Hepatocyte (in vitro differentiated cells): ENCODE measurements at regions not wholly inside any gene's neighbourhood (a gene's known extent, or its start where the extent isn't known, plus 50 kb on each side); places are given as distances from the start of the nearest gene placed in this dataset.

Source experiments
- DNase-seq: peaks from one replicate; pipeline ENCODE4 v3.0.0-alpha.2; 2016; ENCODE audit warnings: low spot score
- H2AFZ ChIP-seq: fragments of 200-600 bp; sonication (generic); 2 replicates; pipeline ENCODE4 v1.6.0; 2016; ENCODE audit warnings: antibody characterized with exemption, mild to moderate bottlenecking
- H3K27ac ChIP-seq: fragments of 200-600 bp; sonication (generic); 2 replicates; pipeline ENCODE4 v1.5.1; 2016; ENCODE audit warnings: mild to moderate bottlenecking
- H3K27me3 ChIP-seq: fragments of 200-600 bp; sonication (generic); 2 replicates; pipeline ENCODE4 v1.6.1; 2016
- H3K36me3 ChIP-seq: fragments of 200-600 bp; sonication (generic); replicated peaks from 2 replicates; pipeline ENCODE4 v1.5.1; 2016; ENCODE audit warnings: low read depth; ENCODE audit not compliant: insufficient read depth
- H3K4me1 ChIP-seq: fragments of 200-600 bp; sonication (generic); 2 replicates; pipeline ENCODE4 v1.5.1; 2016; ENCODE audit warnings: mild to moderate bottlenecking, moderate library complexity; ENCODE audit not compliant: insufficient read depth
- H3K4me2 ChIP-seq: fragments of 200-600 bp; sonication (generic); 2 replicates; pipeline ENCODE4 v1.6.0; 2016
- H3K4me3 ChIP-seq: fragments of 200-600 bp; sonication (generic); 2 replicates; pipeline ENCODE4 v1.5.1; 2016; ENCODE audit warnings: mild to moderate bottlenecking
- H3K79me2 ChIP-seq: fragments of 200-600 bp; sonication (generic); 2 replicates; pipeline ENCODE4 v1.6.0; 2017; ENCODE audit warnings: mild to moderate bottlenecking
- H3K9me2 ChIP-seq: fragments of 200-600 bp; sonication (generic); replicated peaks from 2 replicates; pipeline ENCODE4 v1.6.0; 2017; ENCODE audit warnings: mild to moderate bottlenecking; ENCODE audit not compliant: insufficient read depth
- H3K9me3 ChIP-seq: fragments of 200-600 bp; sonication (generic); 2 replicates; pipeline ENCODE4 v1.5.1; 2016; ENCODE audit warnings: low read depth, mild to moderate bottlenecking
- H4K20me1 ChIP-seq: fragments of 200-600 bp; sonication (generic); 2 replicates; pipeline ENCODE4 v1.6.0; 2016; ENCODE audit warnings: mild to moderate bottlenecking; ENCODE audit not compliant: insufficient read depth, poor library complexity, severe bottlenecking
- CTCF ChIP-seq: fragments of 200-600 bp; sonication (generic); IDR thresholded peaks from 2 replicates; pipeline ENCODE4 v1.5.1; 2016; ENCODE audit warnings: antibody characterized with exemption, mild to moderate bottlenecking; ENCODE audit not compliant: poor library complexity
- EZH2 ChIP-seq: fragments of 200-600 bp; sonication (generic); IDR thresholded peaks from 2 replicates; pipeline ENCODE4 v1.6.1; 2016; ENCODE audit warnings: antibody characterized with exemption, mild to moderate bottlenecking, borderline replicate concordance
- EZH2phosphoT487 ChIP-seq: fragments of 200-600 bp; sonication (generic); IDR thresholded peaks from one replicate; pipeline ENCODE4 v1.6.1; 2018; ENCODE audit warnings: antibody characterized with exemption, mild to moderate bottlenecking, low read depth, moderate library complexity; ENCODE audit not compliant: unreplicated experiment, severe bottlenecking
- WGBS: methylation state at CpG from one replicate; pipeline ENCODE4 v1.1.6; 2016; ENCODE audit warnings: low lambda C conversion rate; ENCODE audit errors: missing lambda C conversion rate; 5-methylcytosine and 5-hydroxymethylcytosine counted together

DNA sequence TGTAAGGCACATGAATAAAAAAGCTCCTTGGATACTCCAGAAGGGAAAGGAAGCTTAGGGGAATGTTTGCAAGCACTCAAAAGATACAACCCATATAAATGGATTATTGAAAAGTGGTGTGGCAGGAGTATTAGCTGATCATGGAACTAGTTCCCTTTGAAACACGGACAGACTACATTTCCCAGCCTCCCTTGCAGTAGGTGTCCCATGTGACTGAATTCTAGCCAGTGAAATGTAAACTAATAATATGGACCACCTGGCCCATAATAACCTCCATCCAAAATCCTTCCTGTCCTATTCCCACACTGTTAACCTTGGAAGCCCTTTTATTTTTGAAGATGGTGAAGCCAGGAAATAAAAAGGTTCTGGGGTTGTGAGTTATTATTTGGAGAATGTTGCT is 242.3 kb downstream of the SUDS3 start:
- no peak for DNase-seq
- Histone ChIP-seq H4K20me1 (no peaks in the 10 kb centered on the region), H3K4me3 (no peak overlapping the region), H3K27ac (no peak overlapping the region), H3K27me3 (no peaks in the 10 kb centered on the region), H3K9me3 (no peaks in the 10 kb centered on the region), H3K36me3 (no peaks in the 10 kb centered on the region), H3K79me2 (no peaks in the 10 kb centered on the region), H3K4me2 (no peak overlapping the region), H3K4me1 (no peaks in the 10 kb centered on the region), H3K9me2 (no peaks in the 10 kb centered on the region), H2AFZ (no peak overlapping the region)
- 85% methylated on average over 1 of the region's 1 CpG for WGBS
- no peak for TF ChIP-seq EZH2phosphoT487
- no peak for TF ChIP-seq EZH2
- TF ChIP-seq CTCF, result no peak

GRCh38 chr12:118625050-118625675 is 248.8 kb downstream of the SUDS3 start:
- Histone ChIP-seq H3K4me3 (no peak overlapping the region), H3K79me2 (no peaks in the 10 kb centered on the region), H3K9me2 (no peaks in the 10 kb centered on the region), H3K4me1 (no peaks in the 10 kb centered on the region), H3K27ac (no peak overlapping the region), H3K27me3 (no peaks in the 10 kb centered on the region), H4K20me1 (no peaks in the 10 kb centered on the region), H2AFZ (no peak overlapping the region), H3K4me2 (no peak overlapping the region), H3K9me3 (no peaks in the 10 kb centered on the region), H3K36me3 (no peaks in the 10 kb centered on the region)
- no peak for DNase-seq
- 86% methylated on average over 3 of the region's 3 CpGs for WGBS
- no peak for TF ChIP-seq EZH2phosphoT487
- no peak for TF ChIP-seq CTCF
- TF ChIP-seq EZH2, result no peak

- Histone ChIP-seq H3K27ac (no peak overlapping the region), H3K79me2 (no peaks in the 10 kb centered on the region), H3K9me3 (no peaks in the 10 kb centered on the region), H3K27me3 (no peaks in the 10 kb centered on the region), H4K20me1 (no peaks in the 10 kb centered on the region), H3K36me3 (no peaks in the 10 kb centered on the region), H3K4me2 (no peak overlapping the region), H3K9me2 (no peaks in the 10 kb centered on the region), H2AFZ (no peak overlapping the region), H3K4me1 (no peaks in the 10 kb centered on the region), H3K4me3 (no peak overlapping the region)
- TF ChIP-seq CTCF, result no peak
- TF ChIP-seq EZH2phosphoT487, result no peak
- TF ChIP-seq EZH2, result no peak
- DNase-seq, result no peak
- 73% methylated on average over 4 of the region's 4 CpGs for WGBS
Measured at GRCh38 chr12:118633071-118633470, 256.7 kb downstream of the SUDS3 start.
